H54 (cell line): ENCODE measurements at regions not wholly inside any gene's neighbourhood (a gene's known extent, or its start where the extent isn't known, plus 50 kb on each side); places are given as distances from the start of the nearest gene placed in this dataset.

Experiments
- DNase-seq: peaks from one replicate; pipeline ENCODE4 v3.0.0; 2011; ENCODE audit warnings: low spot score, mixed read lengths; ENCODE audit not compliant: insufficient read length
- FAIRE-seq: peaks from 3 replicates; lab custom pipeline; 2011; peaks lifted over from hg19 to GRCh38; lab: Jason Lieb, UNC
- POLR2A ChIP-seq: IDR thresholded peaks from 2 replicates; pipeline ENCODE4 v1.6.1; 2011; ENCODE audit warnings: low read depth, mild to moderate bottlenecking, low read length

- no peak for TF ChIP-seq POLR2A
- FAIRE-seq (no peak), DNase-seq (no peak)
Observed at GRCh38 chr10:33822774-33823173, 488.3 kb upstream of the NRP1 start.

- DNase-seq, result no peak
- no peak for TF ChIP-seq POLR2A
- no peak for FAIRE-seq
Observed at GRCh38 chr10:33820531-33820930, 486.1 kb upstream of the NRP1 start.

DNA sequence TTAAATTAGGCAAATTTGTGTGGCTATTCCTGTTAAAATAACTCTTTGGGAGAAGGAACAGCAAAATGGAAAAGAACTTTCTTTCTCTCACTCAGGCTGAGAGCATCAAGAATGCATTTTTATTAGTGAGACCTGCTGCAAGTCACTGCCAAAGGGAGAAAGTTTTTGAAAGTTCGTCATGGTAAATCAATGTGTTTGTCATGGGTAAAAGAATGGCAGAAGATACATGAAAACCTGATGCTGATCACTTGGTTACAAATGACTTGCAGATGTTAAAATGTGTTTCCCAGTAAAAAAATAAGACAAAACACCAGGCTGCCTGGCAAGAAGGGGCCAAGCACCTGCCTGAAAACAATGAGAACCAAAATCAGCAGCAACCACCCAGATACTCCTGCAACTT lies 484.7 kb upstream of the NRP1 start:
- DNase-seq, result no peak
- TF ChIP-seq POLR2A, result no peak
- FAIRE-seq, result no peak

DNA sequence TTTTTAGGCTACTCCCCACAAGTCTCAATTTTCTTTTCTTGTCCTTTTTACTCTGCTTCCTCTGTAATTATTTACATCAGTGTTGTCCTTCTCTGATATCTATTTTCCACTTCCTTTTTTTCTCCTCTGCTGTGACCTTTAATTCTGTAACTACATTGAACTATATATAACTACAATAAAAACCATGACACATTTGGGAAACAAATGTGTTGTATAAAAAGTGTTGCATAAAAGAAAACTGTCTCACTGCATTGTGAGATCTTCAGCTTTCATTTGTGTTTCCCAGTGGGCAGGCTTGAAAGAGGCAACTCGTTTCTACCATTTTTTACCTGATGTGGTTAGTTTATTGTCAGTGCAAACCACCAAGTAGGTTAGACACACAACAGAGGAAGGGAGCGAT lies 483.9 kb upstream of the NRP1 start:
- TF ChIP-seq POLR2A, result no peak
- DNase-seq (no peak), FAIRE-seq (no peak)

GRCh38 chr10:33817605-33818004 lies 483.1 kb upstream of the NRP1 start:
- DNase-seq (no peak), FAIRE-seq (no peak)
- no peak for TF ChIP-seq POLR2A

GRCh38 chr10:33815776-33816175 lies 481.3 kb upstream of the NRP1 start:
- FAIRE-seq, result no peak
- DNase-seq, result no peak
- TF ChIP-seq POLR2A, result no peak

DNA sequence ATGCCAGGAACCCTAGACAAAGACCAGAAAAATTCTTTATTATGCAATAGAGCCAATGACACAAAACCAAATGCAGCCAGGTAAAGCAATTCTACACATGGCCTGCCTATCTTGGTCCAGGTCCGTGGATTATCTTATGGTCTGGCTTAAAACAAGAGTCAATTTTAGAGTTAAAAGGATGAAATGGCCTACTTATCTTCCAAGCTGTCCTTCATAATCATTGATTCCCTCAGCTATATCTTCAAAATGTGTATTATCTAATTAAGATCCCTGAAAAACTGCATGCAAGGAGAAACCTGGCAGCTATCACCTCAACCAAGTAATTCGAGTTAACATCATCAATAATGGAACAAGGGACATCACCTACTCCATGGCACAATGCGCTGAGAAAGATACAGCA lies 479.4 kb upstream of the NRP1 start:
- DNase-seq, result no peak
- FAIRE-seq, result no peak
- TF ChIP-seq POLR2A, result no peak

GRCh38 chr10:33813415-33813814 lies 478.9 kb upstream of the NRP1 start:
- DNase-seq (no peak), FAIRE-seq (no peak)
- no peak for TF ChIP-seq POLR2A

- TF ChIP-seq POLR2A, result no peak
- FAIRE-seq (no peak), DNase-seq (no peak)
Observed at GRCh38 chr10:33812586-33812985, 478.1 kb upstream of the NRP1 start.

DNA sequence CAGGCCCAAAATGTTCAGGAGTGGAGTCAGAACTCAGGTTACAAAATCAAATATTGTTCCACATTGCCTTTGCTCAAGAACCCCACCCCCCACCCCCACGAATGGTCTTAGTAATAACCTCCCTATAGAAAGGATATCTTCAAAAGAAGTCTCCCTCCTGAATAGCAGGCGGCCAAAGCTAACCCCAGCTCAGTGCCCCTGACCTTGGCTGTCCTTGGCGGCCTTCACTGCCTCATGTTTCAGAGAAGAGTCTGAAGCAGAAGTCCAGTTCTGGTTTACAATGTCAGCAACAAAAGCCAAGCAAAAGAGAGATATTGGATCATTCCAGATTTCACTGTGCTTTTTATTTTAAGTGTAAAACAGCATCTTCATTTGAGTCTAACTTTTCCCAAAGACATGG lies 476.5 kb upstream of the NRP1 start:
- FAIRE-seq (no peak), DNase-seq (no peak)
- no peak for TF ChIP-seq POLR2A

DNA sequence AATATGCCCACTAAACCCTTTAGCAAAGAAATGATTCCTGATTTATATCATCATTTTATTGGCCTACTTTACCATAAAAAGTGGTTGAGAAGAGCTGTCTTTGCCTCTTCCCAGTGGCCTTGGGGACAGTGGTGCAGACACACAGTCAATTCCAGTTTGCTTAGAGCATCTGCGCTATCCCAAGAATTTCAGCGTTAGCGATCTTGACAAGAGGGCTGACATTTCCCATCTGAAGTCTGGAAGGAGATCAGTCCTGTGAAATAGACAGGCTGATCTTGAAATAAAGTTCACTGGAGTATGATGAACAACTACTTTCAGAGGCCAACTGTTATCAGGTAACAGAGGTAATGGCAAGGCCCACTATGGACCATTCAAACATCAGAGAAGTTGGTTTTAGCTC lies 475.3 kb upstream of the NRP1 start:
- DNase-seq (no peak), FAIRE-seq (no peak)
- no peak for TF ChIP-seq POLR2A

GRCh38 chr10:33808475-33808874 lies 474.0 kb upstream of the NRP1 start:
- TF ChIP-seq POLR2A, result no peak
- FAIRE-seq, result no peak

GRCh38 chr10:33807531-33808359 lies 473.3 kb upstream of the NRP1 start:
- no peak for TF ChIP-seq POLR2A
- no peak for DNase-seq
- FAIRE-seq, result no peak

More at GRCh38 chr10:33808475-33808874, 474.0 kb upstream of the NRP1 start:
- no peak for DNase-seq

- TF ChIP-seq POLR2A, result no peak
- FAIRE-seq (no peak), DNase-seq (no peak)
Observed at GRCh38 chr10:33805831-33806230, 471.4 kb upstream of the NRP1 start.

DNA sequence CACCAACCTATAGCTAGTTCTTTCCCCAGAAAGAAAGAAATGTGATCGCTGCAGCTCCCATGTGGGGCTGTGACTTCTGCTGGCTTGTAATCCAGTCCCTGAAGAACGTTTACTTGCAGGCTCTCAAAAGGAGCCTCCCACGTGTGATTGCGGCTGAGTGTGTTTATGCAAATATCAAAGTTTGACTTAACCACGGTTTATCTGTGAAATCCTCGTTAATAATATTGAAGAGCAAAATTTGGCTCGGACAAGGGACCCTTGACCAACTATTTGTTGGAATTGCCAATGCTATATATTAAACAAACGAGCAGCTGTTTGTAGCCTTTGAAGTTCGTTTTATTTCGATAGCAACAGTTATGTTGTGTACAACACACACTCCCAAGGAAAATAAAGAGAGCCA lies 470.1 kb upstream of the NRP1 start:
- TF ChIP-seq POLR2A, result no peak
- no peak for DNase-seq
- no peak for FAIRE-seq
